Activated T-cell treated with anti-CD3 and anti-CD28 coated beads, Interleukin-2, amount 50 U/mL, for 1 hour (primary cell): ENCODE measurements at regions not wholly inside any gene's neighbourhood (a gene's known extent, or its start where the extent isn't known, plus 50 kb on each side); places are given as distances from the start of the nearest gene placed in this dataset.

Experiments used
- DNase-seq: peaks from one replicate; pipeline ENCODE4 v3.0.0-alpha.2; 2020

GRCh38 chr4:13851085-13851940, 223.8 kb upstream of the BOD1L1 start:
- no peak for DNase-seq

- no peak for DNase-seq
Observed at GRCh38 chr4:13852411-13852810, 224.9 kb upstream of the BOD1L1 start.

GRCh38 chr4:13856387-13856786, 228.9 kb upstream of the BOD1L1 start:
- DNase-seq: no peak

GRCh38 chr4:13857397-13857796, 229.9 kb upstream of the BOD1L1 start:
- no peak for DNase-seq

- DNase-seq: no peak
Observed at GRCh38 chr4:13857800-13858199, 230.3 kb upstream of the BOD1L1 start.

GRCh38 chr4:13859423-13859822, 231.9 kb upstream of the BOD1L1 start:
- no peak for DNase-seq

- no peak for DNase-seq
Observed at GRCh38 chr4:13860126-13860525, 232.6 kb upstream of the BOD1L1 start.

- no peak for DNase-seq
Observed at GRCh38 chr4:13865871-13866669, 238.5 kb upstream of the BOD1L1 start.

- DNase-seq: no peak
Observed at GRCh38 chr4:13866881-13867280, 239.4 kb upstream of the BOD1L1 start.

- no peak for DNase-seq
Observed at GRCh38 chr4:13872155-13872554, 244.6 kb upstream of the BOD1L1 start.

GRCh38 chr4:13872955-13873354, 245.4 kb upstream of the BOD1L1 start:
- no peak for DNase-seq

GRCh38 chr4:13875181-13875580, 247.7 kb upstream of the BOD1L1 start:
- DNase-seq: no peak

- no peak for DNase-seq
Observed at GRCh38 chr4:13876131-13876530, 248.6 kb upstream of the BOD1L1 start.

- no peak for DNase-seq
Observed at GRCh38 chr4:13876940-13877339, 249.4 kb upstream of the BOD1L1 start.

GRCh38 chr4:13877626-13878025, 250.1 kb upstream of the BOD1L1 start:
- DNase-seq: no peak

GRCh38 chr4:13881892-13882291, 254.4 kb upstream of the BOD1L1 start:
- DNase-seq: no peak

GRCh38 chr4:13887010-13887409, 259.5 kb upstream of the BOD1L1 start:
- DNase-seq: no peak

- no peak for DNase-seq
Observed at GRCh38 chr4:13888112-13888511, 260.6 kb upstream of the BOD1L1 start.

GRCh38 chr4:13891544-13891939, 264.0 kb upstream of the BOD1L1 start:
- no peak for DNase-seq

GRCh38 chr4:13892739-13893105, 265.2 kb upstream of the BOD1L1 start:
- DNase-seq: no peak

- DNase-seq: no peak
Observed at GRCh38 chr4:13893211-13893610, 265.7 kb upstream of the BOD1L1 start.

GRCh38 chr4:13893987-13894386, 266.5 kb upstream of the BOD1L1 start:
- no peak for DNase-seq

- DNase-seq: no peak
Observed at GRCh38 chr4:13900780-13901179, 273.3 kb upstream of the BOD1L1 start.

- no peak for DNase-seq
Observed at GRCh38 chr4:13902146-13902545, 274.6 kb upstream of the BOD1L1 start.
